Activated CD4-positive, alpha-beta T cell treated with anti-CD3 and anti-CD28 coated beads for 36 hours (primary cell): ENCODE measurements at regions not wholly inside any gene's neighbourhood (a gene's known extent, or its start where the extent isn't known, plus 50 kb on each side); places are given as distances from the start of the nearest gene placed in this dataset.

Experiments used
- ATAC-seq: fragments of 200-7000 bp; cut with Tn5 transposase; one replicate; pipeline ENCODE4 v1.10.0; 2021; ENCODE audit warnings: mild to moderate bottlenecking, moderate library complexity
- CTCF ChIA-PET: fragments of 350-600 bp; sonication (Branson Sonifier 250); formaldehyde crosslinking; loops from one replicate; lab custom pipeline; 2021; ENCODE audit warnings: antibody characterized with exemption; lab: Charles Lee
- POLR2A ChIA-PET: fragments of 350-600 bp; sonication (Branson Sonifier 250); formaldehyde crosslinking; loops from one replicate; lab custom pipeline; 2021; ENCODE audit warnings: antibody characterized with exemption, inconsistent platforms; lab: Charles Lee
- DNase-seq: peaks from one replicate; pipeline ENCODE4 v3.0.0-alpha.2; 2020
- H3K27ac Mint-ChIP-seq: one replicate; pipeline ENCODE4 v1.8.0; 2021; ENCODE audit warnings: mixed read lengths
- H3K27me3 Mint-ChIP-seq: one replicate; pipeline ENCODE4 v1.8.0; 2021; ENCODE audit warnings: mixed read lengths
- H3K36me3 Mint-ChIP-seq: one replicate; pipeline ENCODE4 v1.8.0; 2021; ENCODE audit warnings: low read depth, mixed read lengths
- H3K4me1 Mint-ChIP-seq: one replicate; pipeline ENCODE4 v1.8.0; 2021; ENCODE audit warnings: mixed read lengths
- H3K4me3 Mint-ChIP-seq: one replicate; pipeline ENCODE4 v1.8.0; 2021; ENCODE audit warnings: mild to moderate bottlenecking, moderate library complexity, mixed read lengths
- H3K9me3 Mint-ChIP-seq: one replicate; pipeline ENCODE4 v1.8.0; 2021; ENCODE audit warnings: low read depth, mixed read lengths
- intact Hi-C, 2 experiments: fragments of 100-400 bp; cut with DNase I in 1 of 2; cut with micrococcal nuclease in 1 of 2; formaldehyde crosslinking; loops; one replicate each; pipeline versions ENCODE4 v1.14.2 to v1.15.1; 2022 to 2024; cut with DNase I, micrococcal nuclease

GRCh38 chr3:6228958-6229683, 631.8 kb upstream of the GRM7 start:
- no peaks in the 10 kb centered on the region for H3K4me1 Mint-ChIP-seq
- DNase-seq (no peak), ATAC-seq (no peak)
- POLR2A ChIA-PET, result no interaction called here
- no peaks in the 10 kb centered on the region for H3K36me3 Mint-ChIP-seq
- intact Hi-C loops, result no loop called here
- CTCF ChIA-PET, result no interaction called here
- no peaks in the 10 kb centered on the region for H3K27me3 Mint-ChIP-seq
- peaks cover 2% of the 10 kb centered on the region for H3K9me3 Mint-ChIP-seq
- no peak overlapping the region for H3K27ac Mint-ChIP-seq
- no peak overlapping the region for H3K4me3 Mint-ChIP-seq

GRCh38 chr3:6229778-6230410, 631.0 kb upstream of the GRM7 start:
- no peaks in the 10 kb centered on the region for H3K4me1 Mint-ChIP-seq
- DNase-seq (no peak), ATAC-seq (no peak)
- H3K9me3 Mint-ChIP-seq, result peaks cover 2% of the 10 kb centered on the region
- intact Hi-C loops, result no loop called here
- CTCF ChIA-PET, result no interaction called here
- H3K4me3 Mint-ChIP-seq, result no peak overlapping the region
- no peaks in the 10 kb centered on the region for H3K27me3 Mint-ChIP-seq
- no peak overlapping the region for H3K27ac Mint-ChIP-seq
- POLR2A ChIA-PET, result no interaction called here
- H3K36me3 Mint-ChIP-seq, result no peaks in the 10 kb centered on the region

- Mint-ChIP-seq H3K27me3 (no peaks in the 10 kb centered on the region), H3K4me1 (no peaks in the 10 kb centered on the region), H3K9me3 (peaks cover 1% of the 10 kb centered on the region), H3K36me3 (no peaks in the 10 kb centered on the region), H3K27ac (no peak overlapping the region), H3K4me3 (no peak overlapping the region)
- ATAC-seq (no peak), DNase-seq (no peak)
- intact Hi-C loops, result no loop called here
- ChIA-PET POLR2A (no interaction called here), CTCF (no interaction called here)
These were observed 618.8 kb upstream of the GRM7 start for GRCh38 chr3:6242104-6242503.

GRCh38 chr3:6248528-6248927, 612.4 kb upstream of the GRM7 start:
- Mint-ChIP-seq H3K9me3 (peaks cover 4% of the 10 kb centered on the region), H3K4me3 (no peak overlapping the region), H3K27me3 (no peaks in the 10 kb centered on the region), H3K36me3 (no peaks in the 10 kb centered on the region), H3K27ac (no peak overlapping the region), H3K4me1 (no peaks in the 10 kb centered on the region)
- intact Hi-C loops, result no loop called here
- DNase-seq (no peak), ATAC-seq (no peak)
- CTCF ChIA-PET, result no interaction called here
- POLR2A ChIA-PET, result no interaction called here

GRCh38 chr3:6249679-6250078, 611.2 kb upstream of the GRM7 start:
- Mint-ChIP-seq H3K4me1 (no peaks in the 10 kb centered on the region), H3K27me3 (no peaks in the 10 kb centered on the region), H3K9me3 (peaks cover 7% of the 10 kb centered on the region), H3K36me3 (no peaks in the 10 kb centered on the region), H3K27ac (no peak overlapping the region), H3K4me3 (no peak overlapping the region)
- ChIA-PET POLR2A (no interaction called here), CTCF (no interaction called here)
- intact Hi-C loops, result no loop called here
- no peak for DNase-seq
- no peak for ATAC-seq

GRCh38 chr3:6250167-6250566, 610.7 kb upstream of the GRM7 start:
- peaks cover 8% of the 10 kb centered on the region for H3K9me3 Mint-ChIP-seq
- POLR2A ChIA-PET, result no interaction called here

GRCh38 chr3:6251612-6252400, 609.1 kb upstream of the GRM7 start:
- CTCF ChIA-PET, result no interaction called here
- no peak overlapping the region for H3K4me3 Mint-ChIP-seq
- H3K4me1 Mint-ChIP-seq, result no peaks in the 10 kb centered on the region
- DNase-seq (no peak), ATAC-seq (no peak)
- intact Hi-C loops, result no loop called here
- H3K27me3 Mint-ChIP-seq, result no peaks in the 10 kb centered on the region
- POLR2A ChIA-PET, result no interaction called here
- peaks cover 14% of the 10 kb centered on the region for H3K9me3 Mint-ChIP-seq
- H3K27ac Mint-ChIP-seq, result no peak overlapping the region
- no peaks in the 10 kb centered on the region for H3K36me3 Mint-ChIP-seq

More at GRCh38 chr3:6250167-6250566, 610.7 kb upstream of the GRM7 start:
- H3K36me3 Mint-ChIP-seq, result no peaks in the 10 kb centered on the region
- no peaks in the 10 kb centered on the region for H3K4me1 Mint-ChIP-seq
- H3K27me3 Mint-ChIP-seq, result no peaks in the 10 kb centered on the region
- DNase-seq, result no peak
- no peak overlapping the region for H3K4me3 Mint-ChIP-seq
- ATAC-seq, result no peak
- intact Hi-C loops, result no loop called here
- CTCF ChIA-PET, result no interaction called here
- H3K27ac Mint-ChIP-seq, result no peak overlapping the region

- Mint-ChIP-seq H3K27me3 (no peaks in the 10 kb centered on the region), H3K9me3 (peaks cover 14% of the 10 kb centered on the region), H3K27ac (no peak overlapping the region), H3K4me3 (no peak overlapping the region), H3K4me1 (no peaks in the 10 kb centered on the region), H3K36me3 (no peaks in the 10 kb centered on the region)
- ATAC-seq (no peak), DNase-seq (no peak)
- ChIA-PET POLR2A (no interaction called here), CTCF (no interaction called here)
- intact Hi-C loops, result no loop called here
These were observed 606.4 kb upstream of the GRM7 start for GRCh38 chr3:6254490-6254889.

- Mint-ChIP-seq H3K4me3 (no peak overlapping the region), H3K9me3 (peaks cover 11% of the 10 kb centered on the region), H3K4me1 (no peaks in the 10 kb centered on the region), H3K27me3 (no peaks in the 10 kb centered on the region), H3K36me3 (no peaks in the 10 kb centered on the region), H3K27ac (no peak overlapping the region)
- intact Hi-C loops, result no loop called here
- ATAC-seq, result no peak
- ChIA-PET CTCF (no interaction called here), POLR2A (no interaction called here)
- no peak for DNase-seq
These were observed 605.7 kb upstream of the GRM7 start for GRCh38 chr3:6255229-6255628.

- Mint-ChIP-seq H3K4me3 (no peak overlapping the region), H3K27ac (no peak overlapping the region), H3K9me3 (peaks cover 4% of the 10 kb centered on the region), H3K36me3 (no peaks in the 10 kb centered on the region), H3K27me3 (no peaks in the 10 kb centered on the region), H3K4me1 (no peaks in the 10 kb centered on the region)
- POLR2A ChIA-PET, result interaction anchor here (0.6 kb wide), 1 partner anchor 1359 kb away, joined by 3 read pairs; no protein-coding TSS in a partner anchor
- DNase-seq, result no peak
- CTCF ChIA-PET, result no interaction called here
- no peak for ATAC-seq
- intact Hi-C loops, result no loop called here
These were observed 600.2 kb upstream of the GRM7 start for GRCh38 chr3:6260551-6261191.

- DNase-seq, result no peak
- no peak overlapping the region for H3K27ac Mint-ChIP-seq
- ATAC-seq, result no peak
- no peaks in the 10 kb centered on the region for H3K4me1 Mint-ChIP-seq
- no peaks in the 10 kb centered on the region for H3K27me3 Mint-ChIP-seq
- CTCF ChIA-PET, result no interaction called here
- H3K9me3 Mint-ChIP-seq, result no peaks in the 10 kb centered on the region
- POLR2A ChIA-PET, result no interaction called here
- intact Hi-C loops, result no loop called here
- H3K36me3 Mint-ChIP-seq, result no peaks in the 10 kb centered on the region
- no peak overlapping the region for H3K4me3 Mint-ChIP-seq
These were observed 598.9 kb upstream of the GRM7 start for GRCh38 chr3:6262010-6262409.
